Activated CD8-positive, alpha-beta memory T cell treated with anti-CD3 and anti-CD28 coated beads for 24 hours (primary cell): ENCODE measurements at regions not wholly inside any gene's neighbourhood (a gene's known extent, or its start where the extent isn't known, plus 50 kb on each side); places are given as distances from the start of the nearest gene placed in this dataset.
"Not testable (repeated sequence)": the region's sequence is repeated elsewhere in the genome, so short reads cannot be mapped to it uniquely, and the experiment has no call there.

Experiments
- DNase-seq: peaks from one replicate; pipeline ENCODE4 v3.0.0-alpha.2; 2020

DNA sequence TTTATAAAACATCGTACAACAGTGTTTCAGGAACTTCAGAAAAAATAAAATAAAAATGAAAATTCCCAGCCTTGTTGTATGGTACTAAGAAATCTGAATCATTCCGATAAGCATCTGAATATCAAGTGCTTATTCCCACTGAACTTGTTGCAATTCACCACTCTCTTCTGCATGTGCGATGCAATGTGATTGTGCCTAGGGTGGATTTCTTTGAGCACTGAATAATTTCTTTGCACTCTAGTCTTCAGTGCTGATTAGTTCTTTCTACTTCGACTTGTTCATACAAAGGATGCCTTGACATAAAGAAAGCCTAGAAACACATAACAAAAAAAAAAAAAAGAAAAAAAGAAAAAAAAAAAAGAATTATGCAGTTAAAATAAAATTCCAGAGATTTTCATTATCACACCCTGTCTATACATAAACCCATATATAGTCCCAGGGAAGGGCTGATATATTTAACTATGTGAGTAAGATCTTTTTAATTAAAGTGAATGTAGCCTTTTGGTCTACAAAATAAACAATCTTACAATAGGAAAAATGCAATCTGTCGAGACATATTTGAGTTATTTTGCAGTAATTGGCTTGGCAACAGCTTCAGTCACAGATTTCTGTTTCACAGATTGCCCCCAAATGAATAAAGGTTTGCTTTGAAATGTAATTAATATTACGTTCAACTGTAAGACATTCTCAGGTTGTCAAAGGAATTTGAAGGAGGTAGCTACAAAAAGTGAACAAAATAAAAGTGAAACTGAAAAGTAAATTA is 1118.9 kb upstream of the CELF2 start:
- no peak for DNase-seq

GRCh38 chr10:9900751-9901150 is 1116.9 kb upstream of the CELF2 start:
- DNase-seq, result no peak

DNA sequence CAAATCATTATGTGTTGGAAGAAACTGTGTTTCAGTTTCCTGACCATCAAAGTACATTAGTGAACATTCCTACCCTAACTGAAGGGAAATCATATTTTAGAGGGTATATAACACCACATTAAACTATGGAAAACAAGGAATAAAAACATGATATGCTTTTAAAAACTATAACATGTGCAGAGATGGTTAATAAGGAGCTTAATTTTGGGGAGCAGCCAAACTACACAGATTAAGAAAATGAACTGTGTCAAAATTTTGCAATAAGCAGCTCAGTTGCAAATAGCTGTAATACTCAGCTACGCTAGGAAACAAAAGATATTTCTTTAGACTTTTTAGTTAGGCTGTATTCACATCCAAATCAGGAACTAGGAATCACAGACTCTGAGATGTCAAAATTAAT is 1115.7 kb upstream of the CELF2 start:
- no peak for DNase-seq

GRCh38 chr10:9910446-9910845 is 1107.2 kb upstream of the CELF2 start:
- DNase-seq, result no peak

GRCh38 chr10:9911488-9911887 is 1106.2 kb upstream of the CELF2 start:
- no peak for DNase-seq

DNA sequence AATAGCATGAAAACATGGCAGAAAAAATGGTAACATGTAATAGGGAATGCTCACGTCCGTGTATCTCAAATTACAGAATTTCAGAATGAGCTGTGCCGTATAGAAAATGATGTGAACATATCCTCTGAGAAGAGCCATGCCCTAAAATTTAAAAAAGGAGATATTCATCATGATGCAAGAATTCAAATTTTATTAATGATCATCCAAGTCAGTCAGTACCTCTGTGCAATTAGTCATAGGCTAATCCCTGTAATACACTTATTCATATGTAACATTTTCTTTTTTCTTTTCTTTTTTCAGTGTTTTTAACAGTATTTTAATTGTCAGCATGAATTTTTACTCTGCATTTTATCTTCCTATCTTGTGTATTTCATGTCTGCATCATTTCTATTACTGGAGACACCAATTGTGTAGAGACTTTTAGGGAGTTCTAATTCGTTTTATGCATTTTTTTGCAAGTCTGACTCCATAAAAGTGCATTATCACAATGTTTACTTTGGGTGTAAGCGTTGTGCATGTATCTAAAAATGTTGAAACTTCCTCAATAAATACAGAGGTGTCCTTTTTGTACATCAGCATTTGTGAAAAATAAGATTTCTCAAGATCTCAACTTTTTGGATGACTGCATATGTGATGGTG is 1103.7 kb upstream of the CELF2 start:
- no peak for DNase-seq

DNA sequence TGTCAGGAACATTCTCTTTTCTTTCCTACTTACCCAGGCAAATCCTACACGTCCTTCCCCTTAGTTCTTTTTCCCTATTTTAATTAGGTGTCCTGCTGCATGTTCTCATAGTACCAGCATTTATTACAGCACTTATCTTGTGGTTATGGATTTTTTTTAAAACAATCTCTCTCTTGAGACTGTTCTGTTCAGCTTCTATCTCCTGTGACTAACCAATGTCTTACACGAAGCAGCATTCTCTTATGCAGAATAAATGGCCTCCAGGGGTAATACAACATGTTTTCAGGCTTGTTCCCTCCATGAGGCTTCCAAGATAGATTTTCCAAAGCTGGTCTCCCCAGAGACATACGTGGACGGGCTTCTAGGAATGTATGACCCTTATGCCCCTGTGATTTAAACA is 1096.1 kb upstream of the CELF2 start:
- DNase-seq, result no peak

DNA sequence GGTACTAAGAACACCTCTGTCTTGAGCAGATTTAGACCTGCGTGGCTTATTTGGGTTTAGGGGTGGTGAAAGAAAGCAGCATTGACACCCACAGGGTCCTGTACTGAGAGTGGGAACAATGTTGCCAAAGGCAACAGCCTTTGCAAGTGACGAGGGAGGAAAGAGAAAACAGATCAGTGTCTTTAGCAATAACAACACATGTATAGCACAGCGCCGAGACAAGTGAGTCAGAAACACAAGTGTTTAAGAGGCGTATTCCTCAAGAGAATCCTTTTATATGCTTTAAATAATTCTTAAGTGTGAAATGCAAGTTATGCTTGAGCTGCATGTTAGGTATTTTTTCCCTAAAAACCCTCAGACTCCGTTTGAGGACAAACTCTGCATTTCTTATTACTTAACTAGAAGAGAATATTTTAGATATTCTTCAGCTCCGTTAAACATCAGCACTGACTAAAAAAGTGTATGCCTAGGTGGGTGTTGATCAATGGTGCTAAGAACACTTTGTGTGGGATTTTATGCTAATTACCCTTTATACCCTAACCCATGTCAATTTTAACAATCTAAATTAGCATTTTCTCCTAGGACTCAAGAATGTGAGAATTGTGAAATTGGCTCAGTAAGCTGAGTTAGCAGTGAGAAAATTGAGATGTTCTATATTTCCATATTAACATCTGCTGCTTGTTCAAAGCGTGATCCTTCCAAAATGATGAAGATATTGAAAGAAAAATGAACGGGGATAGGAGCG is 1095.4 kb upstream of the CELF2 start:
- DNase-seq, result no peak

GRCh38 chr10:9926003-9926402 is 1091.7 kb upstream of the CELF2 start:
- DNase-seq, result no peak

GRCh38 chr10:9926881-9927280 is 1090.8 kb upstream of the CELF2 start:
- DNase-seq, result no peak

DNA sequence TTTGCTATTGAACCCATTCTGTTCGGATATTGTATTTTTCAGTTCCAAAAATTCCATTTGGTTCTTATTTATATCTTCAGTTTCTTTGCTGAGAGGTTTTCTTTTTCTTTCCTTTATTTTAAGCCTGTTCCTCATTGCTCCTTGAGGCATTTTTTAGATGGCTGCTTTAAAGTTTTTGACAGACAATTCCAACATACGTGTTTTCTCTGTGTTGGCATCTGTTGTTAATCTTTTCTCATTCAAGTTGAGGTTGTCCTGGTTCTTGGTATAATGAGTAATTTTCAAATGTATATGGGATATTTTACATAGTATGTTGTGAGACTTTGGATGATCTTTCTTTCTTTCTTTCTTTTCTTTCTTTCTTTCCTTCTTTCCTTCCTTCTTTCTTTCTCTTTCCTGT is 1078.0 kb upstream of the CELF2 start:
- DNase-seq, result no peak

DNA sequence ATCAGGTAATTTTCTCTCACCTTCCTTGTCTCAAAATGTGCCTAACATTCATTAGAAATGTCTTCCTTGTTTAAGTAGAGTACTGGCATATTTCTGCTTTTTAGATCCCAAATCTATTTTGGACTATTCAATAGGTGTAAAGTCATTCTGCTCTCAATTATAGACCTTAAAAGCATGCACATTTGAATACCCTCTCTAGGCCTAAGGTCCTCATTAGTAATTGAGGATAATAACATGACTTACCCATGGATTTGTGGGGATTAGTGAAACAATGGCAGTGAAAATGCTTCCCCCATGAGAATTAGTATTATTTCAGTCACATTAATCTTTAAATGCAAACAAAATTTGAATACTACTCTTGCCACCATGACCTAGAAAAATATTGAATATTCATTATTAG is 1073.0 kb upstream of the CELF2 start:
- DNase-seq, result no peak

DNA sequence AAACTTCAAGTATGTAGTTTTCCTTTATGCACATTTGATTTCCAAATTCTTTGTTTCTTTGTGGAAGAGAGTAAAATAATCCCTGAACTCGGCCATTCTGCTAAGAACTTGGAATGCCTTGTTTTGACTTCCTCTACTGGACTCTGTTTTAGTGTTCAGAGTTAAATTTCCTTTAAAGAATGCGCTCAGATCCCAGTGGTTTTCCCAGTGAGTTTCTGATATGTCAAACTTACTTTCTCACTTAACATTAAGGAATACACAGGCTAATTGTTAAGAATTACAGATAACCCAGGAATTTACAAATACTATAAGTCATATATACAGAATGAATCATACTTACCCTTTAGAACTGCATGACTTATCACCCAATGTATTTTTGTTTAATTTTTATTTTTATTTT is 1067.6 kb upstream of the CELF2 start:
- DNase-seq, result no peak

DNA sequence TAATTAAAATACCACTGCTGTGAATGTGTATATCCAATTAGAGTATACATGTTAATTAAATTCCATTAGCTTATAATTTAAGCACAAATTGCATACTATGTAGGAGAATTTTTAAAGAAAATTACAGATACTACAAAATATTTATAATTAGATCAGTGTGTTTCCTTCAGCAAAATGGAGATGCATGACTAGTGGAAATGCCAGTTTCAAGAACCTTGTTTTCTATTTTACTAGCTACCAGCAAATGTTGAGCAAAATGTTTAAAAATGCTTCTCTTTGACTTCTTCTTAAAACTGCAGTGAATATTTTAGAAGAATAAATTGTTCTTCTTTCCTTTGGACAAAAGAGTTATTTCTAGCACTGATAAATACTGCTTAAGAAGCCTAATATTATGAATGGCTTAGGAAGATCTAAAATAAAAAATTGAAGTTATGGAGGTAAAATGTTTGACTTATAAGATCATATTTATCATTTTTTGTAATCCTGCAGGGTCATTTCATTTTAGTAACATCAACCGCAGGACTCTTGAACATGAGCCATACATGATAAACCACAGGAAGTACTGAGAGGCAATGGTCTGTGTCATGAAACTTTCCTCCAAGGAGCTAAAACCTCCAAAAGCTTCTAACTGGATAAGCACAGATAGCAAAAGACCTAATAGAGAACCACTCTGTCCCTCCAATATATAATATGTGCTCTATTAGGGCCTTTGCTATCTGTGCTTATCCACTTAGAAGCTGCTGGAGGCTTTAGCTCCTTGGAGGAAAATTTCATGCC is 1066.0 kb upstream of the CELF2 start:
- no peak for DNase-seq

DNA sequence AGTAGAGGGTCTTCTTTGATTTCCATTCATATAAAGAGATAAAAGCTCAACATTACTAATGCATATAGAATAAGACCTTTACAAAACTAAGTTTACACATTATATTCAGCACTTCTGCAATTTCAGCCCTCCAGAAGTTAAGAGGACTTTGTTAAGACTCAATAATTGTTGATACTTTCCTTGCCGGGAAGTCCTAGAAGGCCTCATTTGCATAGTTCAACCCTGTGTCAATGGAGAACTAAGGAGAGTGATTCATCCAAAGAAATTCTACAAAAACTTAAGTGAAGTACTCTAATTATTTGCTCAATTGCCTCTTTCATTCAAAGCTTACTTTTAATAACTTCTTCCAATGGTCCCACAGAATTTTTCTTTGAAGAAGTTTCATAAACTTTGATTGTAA is 1060.3 kb upstream of the CELF2 start:
- no peak for DNase-seq

DNA sequence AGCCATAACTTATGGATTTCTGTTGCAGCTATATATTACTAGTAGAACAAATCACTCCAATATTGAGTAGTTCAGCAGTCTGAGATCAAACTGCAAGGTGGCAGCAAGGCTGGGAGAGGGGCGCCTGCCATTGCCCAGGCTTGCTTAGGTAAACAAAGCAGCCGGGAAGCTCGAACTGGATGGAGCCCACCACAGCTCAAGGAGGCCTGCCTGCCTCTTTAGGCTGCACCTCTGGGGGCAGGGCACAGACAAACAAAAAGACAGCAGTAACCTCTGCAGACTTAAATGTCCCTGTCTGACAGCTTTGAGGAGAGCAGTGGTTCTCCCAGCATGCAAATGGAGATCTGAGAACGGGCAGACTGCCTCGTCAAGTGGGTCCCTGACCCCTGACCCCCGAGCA is 1059.8 kb upstream of the CELF2 start:
- not testable (repeated sequence) for DNase-seq

DNA sequence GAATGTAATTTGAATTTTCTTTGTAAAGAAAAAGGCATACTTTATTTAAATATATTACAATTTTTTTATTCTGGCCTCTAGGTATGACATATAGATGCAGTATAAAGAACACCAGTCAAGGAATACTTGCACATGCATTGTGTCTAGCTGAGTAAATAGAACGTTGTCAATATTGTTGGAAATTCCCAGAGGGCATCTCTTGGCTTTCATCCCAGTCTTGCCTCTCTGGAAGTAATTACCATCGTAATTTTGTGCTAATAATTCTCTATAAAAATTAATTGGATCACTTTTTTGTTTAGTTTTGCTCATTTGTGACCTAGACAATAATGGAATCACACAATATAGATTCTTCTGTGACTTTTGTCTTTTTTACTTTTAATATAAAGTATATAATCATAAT is 1052.3 kb upstream of the CELF2 start:
- no peak for DNase-seq

- no peak for DNase-seq
Observed at GRCh38 chr10:9986786-9987185, 1030.9 kb upstream of the CELF2 start.

DNA sequence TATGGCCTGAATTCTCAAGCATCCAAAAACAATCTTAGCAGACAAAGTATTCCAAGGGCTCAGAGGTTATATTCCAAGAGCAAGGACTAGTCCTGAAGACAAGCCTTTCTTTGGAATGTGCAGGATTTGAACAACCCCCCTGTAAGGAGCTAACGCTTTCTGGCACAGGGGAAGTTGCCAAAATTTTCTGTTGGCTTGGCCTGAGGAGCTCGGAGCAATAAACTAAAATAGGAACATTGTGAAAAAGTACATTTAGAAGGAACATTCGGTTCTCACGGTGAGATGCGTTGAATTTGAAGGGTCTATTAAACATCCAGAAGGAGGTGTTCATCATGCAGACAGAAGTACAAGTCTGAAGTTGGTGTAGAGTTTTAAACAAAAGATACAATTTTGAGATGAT is 1030.5 kb upstream of the CELF2 start:
- DNase-seq, result no peak

- DNase-seq, result no peak
Observed at GRCh38 chr10:9992661-9993060, 1025.0 kb upstream of the CELF2 start.

GRCh38 chr10:9994131-9994530 is 1023.5 kb upstream of the CELF2 start:
- no peak for DNase-seq

- DNase-seq, result no peak
Observed at GRCh38 chr10:9999627-10000026, 1018.0 kb upstream of the CELF2 start.

DNA sequence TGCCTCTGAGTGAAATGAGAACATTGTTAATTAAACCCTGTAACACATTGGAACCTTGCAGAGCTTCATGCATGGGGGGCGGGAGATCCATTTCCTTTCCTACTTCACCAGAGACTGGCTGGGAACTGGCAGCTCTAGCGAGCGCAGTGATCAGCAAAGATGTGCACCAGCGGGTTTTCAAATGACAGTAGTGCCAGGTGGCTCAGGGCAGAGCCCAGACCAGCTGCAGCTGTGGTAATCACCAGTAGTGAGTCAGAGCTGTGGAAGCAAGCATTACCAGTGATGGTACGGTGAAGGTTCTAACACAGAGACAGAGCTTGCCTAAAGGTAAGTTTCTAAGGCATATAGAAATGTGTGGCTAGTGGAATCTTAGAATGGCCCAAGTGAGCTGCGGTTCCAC is 1009.7 kb upstream of the CELF2 start:
- DNase-seq, result no peak
